GM18870 (cell line): ENCODE measurements at regions not wholly inside any gene's neighbourhood (a gene's known extent, or its start where the extent isn't known, plus 50 kb on each side); places are given as distances from the start of the nearest gene placed in this dataset.
"Not testable (repeated sequence)": the region's sequence is repeated elsewhere in the genome, so short reads cannot be mapped to it uniquely, and the experiment has no call there.

Source experiments
- ATAC-seq: cut with Tn5 transposase; IDR thresholded peaks from one replicate; pipeline ENCODE4 v1.9.1; 2021; ENCODE audit warnings: moderate library complexity; ENCODE audit not compliant: unreplicated experiment

DNA sequence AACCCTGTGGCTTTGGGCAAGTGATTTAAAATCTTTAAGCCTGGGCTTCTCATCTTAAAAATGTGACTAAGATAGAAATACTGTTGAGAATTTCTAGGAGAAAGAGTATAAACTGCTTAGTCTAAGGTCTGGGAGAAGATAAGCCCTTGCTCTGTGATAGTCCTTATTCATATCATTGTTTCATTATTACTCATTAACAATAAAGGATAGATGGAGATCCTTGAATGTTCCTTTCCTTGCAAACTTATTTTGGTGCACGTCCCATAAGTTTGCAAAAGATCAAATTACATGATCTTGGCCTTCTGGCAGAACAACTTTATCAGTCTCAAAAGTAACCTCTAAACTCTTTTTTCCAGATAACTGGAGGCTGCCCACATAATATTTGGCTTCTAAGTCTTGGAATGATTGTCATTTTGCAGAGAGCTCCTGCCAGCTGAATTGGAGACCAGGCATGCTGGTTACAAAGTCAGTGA is 138.3 kb downstream of the FAM124B start:
- ATAC-seq, result no peak

DNA sequence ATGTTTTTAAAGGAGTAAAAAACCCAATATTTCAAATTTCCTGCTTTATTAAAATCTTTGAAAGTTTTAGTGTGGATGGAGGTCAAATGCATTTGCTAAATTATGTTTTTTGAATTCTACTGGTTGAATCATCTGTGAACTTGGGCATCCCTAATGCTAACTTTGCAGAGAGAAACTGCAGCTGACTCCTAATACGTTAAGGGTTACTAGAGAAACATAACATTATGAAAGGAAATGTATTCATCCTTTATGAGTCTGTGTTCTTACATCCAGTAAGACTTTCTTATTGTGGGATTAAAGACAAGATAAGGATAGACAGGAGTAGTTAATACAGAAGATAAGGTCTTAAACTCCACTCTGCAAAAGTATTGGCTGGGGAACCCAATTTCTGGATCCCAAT is 140.6 kb downstream of the FAM124B start:
- no peak for ATAC-seq

DNA sequence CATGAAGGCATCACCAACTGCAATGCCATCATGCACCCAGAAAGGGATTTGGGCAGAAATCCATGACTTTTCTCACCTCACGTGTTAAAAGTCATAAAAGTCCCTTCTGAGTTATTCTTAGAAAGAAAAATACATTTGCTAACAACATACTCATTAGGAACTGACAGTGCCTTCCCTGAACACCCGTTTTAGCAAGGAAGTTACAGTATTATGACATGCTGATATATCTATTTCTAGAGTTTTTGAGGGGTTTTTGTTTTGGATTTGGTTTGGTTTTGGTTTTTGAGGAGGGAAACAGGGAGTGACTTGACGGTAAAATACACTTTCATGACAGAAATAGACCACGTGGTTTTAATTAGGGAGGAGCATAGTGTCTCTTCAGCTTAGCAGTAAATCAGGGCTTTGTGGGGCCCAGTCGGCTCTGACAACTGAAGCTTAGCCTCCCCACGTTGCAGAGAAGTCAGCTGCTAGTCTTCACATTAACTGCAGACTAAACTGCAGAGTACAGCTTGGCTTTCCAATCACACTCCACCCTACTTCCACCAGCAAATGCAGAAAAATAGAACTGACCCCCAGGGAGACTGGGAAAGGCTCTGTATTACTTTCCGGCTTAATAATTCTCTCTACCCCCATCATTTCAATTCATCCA is 141.4 kb downstream of the FAM124B start:
- ATAC-seq, result no peak

DNA sequence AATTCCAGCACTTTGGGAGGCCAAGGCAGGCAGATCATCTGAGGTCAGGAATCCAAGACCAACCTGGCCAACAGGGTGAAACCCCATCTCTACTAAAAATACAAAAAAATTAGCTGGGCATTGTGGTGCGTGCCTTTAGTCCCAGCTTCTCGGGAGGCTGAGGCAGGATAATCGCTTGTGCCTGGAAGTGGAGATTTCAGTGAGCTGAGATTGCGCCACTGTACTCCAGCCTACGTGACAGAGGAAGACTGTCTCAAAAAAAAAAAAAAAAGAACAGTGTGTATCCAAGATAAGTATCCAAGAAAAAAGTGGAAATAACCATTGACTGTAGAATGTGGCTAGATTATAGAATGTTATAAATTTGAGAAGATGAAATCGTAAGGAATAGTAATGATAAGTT is 142.1 kb downstream of the FAM124B start:
- no peak for ATAC-seq

DNA sequence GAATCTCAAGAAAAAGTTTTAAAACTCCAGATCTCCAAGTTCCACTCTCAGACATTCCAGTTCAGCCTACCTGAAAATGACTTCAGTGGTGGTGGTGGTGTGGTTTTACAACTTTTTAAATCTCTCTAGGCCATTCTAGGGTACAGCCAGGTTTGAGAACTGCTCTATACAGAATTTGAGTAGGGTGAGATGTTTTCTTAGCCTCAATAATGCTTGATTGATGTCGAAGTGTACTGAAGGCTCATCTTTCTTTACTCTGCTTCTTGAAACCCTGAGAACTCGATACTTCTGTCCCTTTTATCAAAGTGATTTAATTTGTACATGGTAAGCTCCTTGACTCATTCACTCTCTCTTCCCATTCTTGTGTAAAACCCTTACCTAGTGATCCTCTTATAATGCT is 143.8 kb downstream of the FAM124B start:
- ATAC-seq, result no peak

DNA sequence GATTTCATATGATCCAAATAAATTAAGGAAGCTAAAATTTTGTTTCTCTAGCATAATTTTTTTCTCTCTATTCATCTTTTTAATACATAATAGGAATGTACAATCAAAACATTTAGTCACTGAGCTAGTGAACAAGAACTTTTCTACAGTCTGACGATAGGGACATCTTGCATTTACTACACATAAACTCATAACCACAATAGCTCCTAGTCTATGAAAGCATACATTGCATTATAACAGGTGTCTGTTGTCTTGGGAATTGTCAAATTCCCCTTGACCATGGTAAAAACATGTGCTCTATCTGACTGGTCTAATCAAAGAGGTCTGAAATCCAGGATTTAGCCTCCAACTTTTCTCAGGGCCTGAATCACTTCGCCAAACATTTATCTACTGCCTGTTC is 144.8 kb downstream of the FAM124B start:
- no peak for ATAC-seq

DNA sequence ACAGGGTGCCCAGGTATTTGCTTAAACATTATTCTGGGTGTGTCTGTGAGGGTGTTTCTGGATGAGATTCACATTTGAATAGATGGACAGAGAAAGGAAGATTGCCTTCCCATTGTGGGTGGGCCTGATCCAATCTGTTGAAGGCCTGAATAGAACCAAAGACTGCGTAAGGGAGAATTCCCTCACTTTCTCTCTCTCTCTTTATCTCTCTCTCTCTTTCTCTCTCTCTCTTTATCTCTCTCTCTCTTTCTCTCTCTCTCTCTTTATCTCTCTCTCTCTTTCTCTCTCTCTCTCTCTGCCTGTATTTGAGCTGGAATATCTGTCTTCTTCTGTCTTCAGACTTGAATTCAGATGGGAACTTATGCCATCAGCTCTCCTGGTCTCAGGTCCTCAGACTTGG is 148.4 kb downstream of the FAM124B start:
- ATAC-seq, result no peak

DNA sequence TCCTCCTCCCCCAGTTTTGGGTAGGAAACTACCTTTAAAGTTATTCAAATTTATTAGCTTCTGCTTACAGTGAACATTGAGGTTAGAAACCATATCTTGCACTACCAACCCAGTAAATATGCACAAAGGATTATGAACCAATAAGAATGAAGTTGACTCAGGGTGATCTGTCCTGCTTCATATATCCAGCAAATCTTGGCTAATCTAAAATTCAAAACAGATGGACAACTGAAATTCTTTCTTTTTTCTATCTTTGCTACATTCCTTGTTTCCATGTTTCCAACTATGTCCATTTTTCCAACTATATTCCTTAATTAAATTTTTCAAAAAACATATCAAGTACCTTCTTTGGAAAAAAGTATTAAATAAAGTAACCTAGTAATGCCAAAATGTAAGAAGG is 149.3 kb downstream of the FAM124B start:
- ATAC-seq, result no peak

DNA sequence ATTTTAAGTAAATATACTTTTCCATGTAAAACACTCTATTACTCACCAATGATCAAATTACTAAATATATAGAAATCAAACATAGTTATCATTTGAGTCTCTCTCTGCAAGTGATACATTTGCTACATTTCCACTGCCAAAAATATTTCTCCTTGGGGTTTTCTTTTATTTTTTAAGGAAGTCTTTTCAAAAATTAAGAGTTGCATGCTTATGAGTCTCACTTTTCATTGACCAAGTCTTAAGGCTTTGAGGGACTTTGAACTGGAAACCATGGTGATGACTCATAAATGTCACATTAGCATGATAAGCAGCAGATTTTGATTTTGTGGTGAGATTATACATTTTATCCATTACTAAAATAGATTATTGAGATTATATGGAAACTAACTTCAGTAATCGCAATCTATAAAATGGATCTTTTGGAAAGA is 152.9 kb downstream of the FAM124B start:
- no peak for ATAC-seq

DNA sequence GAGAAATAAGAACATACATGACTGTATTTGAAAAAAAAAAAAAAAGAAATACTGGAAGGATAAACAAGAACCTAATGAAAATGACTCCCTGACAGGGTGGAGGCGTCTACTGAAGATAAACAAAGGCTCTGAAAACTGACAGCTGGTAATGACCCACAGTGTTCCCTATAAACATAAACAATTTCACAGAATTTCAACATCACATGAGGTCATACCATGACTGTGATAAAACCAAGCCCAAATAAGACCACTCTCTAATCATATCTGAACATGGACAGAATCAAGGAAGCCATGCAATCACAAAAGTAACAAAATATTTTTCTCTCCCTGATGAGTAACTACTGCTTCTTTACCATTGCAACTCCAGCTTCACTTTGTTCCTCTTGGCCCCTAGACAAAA is 159.3 kb downstream of the FAM124B start:
- ATAC-seq, result no peak

DNA sequence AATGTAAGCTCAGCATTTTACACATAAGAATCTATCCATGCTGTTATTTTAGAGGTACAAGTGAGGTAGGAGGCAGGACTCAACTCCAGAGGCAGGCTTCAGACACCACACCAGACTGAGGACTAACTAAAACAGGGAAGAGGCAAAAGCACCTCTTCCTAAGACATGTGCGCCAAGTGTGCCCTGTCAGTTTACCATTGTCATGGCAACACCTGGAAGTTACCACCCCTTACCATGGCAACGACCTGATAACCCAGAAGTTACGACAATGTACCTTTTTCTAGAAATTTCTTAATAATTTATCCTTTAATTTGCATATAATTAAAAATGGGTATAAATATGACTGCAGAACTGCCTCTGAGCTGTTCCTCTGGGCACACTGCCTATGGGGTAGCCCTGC is 160.1 kb downstream of the FAM124B start:
- ATAC-seq, result no peak

DNA sequence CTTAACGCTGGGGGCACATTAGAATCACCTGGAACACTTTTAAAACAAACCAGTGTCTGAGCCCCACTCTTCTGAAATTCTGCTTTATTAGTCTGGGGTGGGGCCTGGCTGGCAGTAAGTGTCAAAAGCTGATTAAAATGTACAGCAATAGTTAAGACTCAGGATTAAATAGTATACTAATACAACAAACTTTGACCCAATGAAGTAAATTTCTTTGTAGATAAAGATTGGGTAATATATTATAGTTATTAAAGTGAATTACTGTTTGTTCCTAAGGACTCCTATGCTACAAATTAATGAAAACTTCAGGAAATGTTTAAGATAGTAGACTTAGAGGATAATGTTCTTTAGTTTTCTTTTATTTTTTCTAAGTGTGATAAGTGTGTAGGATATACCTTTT is 160.9 kb downstream of the FAM124B start:
- ATAC-seq, result no peak

DNA sequence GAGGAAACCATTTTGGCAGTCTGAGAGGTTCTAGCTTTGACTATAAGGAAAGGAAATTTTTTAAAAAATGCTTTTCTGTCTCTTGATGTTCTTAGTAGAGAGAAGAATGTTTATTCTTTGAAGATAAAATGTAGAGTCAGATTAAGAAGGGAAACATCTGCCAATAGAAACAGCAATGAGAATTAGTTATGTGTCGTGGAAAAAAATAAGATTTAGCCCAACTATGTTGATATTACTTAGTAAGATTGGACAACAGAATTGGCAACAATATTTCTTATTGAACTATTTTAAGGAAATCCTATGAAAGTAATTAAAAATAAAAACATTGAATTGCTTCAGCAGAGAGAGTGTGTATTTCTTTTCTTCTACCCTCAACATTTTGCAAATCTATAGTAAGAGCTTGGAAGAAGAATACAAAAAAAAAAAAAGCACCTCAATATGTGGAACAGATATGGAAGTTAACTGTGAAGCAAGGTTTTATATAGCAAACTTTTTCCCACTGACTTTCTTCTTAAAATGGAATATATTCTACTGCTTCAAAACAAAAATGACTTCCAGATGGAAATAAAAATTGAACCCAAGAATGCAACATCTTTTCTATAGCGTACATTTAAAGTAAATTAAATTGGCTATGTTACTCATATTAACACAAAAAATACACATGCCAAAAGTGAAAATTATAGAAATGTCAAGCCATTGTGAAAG is 177.9 kb downstream of the FAM124B start:
- no peak for ATAC-seq

DNA sequence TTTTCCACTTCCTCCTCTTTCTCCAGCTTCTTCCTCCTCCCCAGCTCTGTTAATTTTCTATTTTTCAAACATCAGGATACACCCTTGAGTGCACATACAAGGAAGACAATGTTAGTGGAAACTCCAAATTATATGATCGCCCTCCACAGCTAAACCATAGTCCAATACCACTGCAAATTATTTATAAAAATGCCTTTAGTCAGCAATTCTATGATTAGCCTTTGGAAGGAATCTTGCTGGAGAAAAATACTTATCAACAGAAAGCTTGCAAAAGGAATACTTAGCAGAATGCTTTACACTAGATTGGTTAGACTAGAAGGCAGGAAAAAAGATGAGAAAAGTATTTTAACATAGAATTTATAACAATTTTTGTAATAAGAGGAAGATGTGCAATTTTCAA is 178.9 kb downstream of the FAM124B start:
- no peak for ATAC-seq

DNA sequence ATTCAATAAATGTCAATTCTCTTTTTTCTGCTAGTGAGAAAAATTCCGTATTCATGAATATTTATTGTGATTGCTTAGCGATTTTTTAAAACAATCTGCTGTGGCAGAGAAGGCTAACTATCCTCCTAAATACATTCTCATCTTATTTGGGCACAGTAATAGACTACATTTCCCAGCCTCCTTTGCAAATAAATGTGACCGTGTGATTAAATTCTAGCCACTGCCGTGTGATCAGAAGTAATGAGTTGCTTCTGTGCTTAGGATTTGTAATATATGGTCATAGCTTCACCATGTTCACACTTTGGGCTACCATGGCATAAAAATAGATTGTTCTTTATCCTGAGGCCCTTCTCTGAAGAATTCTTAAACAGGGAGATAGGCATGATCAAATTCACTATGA is 179.6 kb downstream of the FAM124B start:
- no peak for ATAC-seq

DNA sequence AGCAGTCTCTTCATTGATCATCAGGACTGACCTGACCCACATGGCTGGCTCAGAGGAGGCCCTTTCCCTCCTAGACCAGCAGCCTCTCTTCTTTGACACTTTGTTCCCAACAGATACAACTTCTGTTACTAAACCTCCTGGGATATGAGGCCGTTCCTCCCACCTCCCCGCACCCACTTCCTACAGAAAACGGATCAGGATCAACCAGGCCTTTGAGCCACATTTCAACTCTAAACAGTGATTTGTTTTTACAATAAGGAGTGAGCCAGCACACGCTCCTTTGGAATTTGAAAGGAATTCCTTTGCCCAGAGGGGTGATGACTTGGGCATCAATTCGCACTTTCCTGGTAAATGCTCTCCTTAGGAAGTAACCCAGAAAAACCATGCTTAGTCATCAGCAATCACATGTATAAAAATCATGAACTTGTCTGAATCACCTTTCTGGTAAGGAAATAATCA is 180.4 kb downstream of the FAM124B start:
- no peak for ATAC-seq

DNA sequence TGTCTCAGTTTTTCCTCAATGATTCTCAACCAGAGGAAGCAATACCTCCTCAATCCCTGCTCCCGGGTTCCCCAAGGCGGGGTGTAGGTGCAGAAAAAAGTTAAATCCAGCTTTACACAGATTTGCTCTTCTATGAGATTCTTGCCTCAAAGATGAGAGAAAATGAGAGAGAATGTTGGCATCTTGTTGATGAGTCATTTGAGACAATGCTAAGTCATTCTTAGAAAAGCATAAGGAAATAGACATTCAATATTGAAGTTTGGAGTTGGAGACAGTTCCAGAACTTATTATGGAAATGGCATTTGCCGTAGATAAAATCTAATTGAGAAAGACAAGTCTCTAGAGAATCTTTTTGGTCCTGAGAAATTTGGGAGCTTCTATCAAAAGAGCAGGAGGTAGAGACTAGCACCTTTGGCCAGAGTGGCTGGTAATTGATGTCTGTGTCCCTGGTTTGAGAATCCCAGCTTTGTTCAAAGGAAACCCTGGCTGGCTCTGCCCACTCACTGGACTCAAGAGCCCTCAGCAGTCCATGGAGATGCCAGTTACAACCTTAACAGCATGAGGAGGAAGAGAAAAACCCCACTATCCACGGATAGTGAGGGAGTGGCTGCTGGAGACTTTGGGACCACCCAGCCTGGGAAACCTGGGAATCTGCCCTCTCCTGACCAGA is 181.2 kb downstream of the FAM124B start:
- ATAC-seq, result no peak

DNA sequence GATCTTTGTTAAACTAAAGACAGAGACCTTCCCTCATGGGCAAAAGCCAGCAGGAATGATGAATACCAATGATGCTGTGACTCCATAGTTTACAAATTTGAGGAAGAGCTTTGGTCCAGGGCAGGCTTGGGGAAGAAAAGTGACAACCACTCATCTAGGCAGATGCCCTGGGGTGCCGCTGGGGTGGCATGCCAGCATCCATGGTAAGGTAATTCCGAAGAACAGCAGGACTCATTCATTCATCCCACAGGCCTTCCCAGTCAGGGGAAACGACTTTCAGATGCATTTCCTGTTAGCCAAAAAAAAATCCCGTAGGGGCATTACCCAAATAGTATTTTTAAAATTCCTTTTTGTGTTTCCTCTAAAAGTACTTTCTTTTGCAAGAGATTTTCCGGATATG is 180.7 kb upstream of the SERPINE2 start:
- ATAC-seq, result no peak

DNA sequence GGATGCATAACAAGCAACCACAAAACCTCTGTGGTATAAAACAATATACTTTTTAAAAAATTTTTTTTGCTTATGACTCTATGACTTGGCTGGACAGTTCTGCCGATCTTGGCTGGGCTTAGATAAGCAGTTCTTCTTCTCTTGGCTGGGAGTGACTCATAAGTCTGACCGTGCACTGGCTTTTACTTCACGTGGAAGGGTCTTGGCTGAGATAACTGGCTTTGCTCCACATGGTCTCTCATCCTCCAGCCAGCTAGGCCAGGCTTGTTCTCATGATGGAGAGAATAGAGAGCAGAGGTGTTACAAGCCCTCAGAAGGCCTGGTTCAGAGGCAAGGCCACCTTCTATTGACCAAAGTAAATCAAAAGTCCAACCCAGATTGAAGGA is 178.9 kb upstream of the SERPINE2 start:
- no peak for ATAC-seq

DNA sequence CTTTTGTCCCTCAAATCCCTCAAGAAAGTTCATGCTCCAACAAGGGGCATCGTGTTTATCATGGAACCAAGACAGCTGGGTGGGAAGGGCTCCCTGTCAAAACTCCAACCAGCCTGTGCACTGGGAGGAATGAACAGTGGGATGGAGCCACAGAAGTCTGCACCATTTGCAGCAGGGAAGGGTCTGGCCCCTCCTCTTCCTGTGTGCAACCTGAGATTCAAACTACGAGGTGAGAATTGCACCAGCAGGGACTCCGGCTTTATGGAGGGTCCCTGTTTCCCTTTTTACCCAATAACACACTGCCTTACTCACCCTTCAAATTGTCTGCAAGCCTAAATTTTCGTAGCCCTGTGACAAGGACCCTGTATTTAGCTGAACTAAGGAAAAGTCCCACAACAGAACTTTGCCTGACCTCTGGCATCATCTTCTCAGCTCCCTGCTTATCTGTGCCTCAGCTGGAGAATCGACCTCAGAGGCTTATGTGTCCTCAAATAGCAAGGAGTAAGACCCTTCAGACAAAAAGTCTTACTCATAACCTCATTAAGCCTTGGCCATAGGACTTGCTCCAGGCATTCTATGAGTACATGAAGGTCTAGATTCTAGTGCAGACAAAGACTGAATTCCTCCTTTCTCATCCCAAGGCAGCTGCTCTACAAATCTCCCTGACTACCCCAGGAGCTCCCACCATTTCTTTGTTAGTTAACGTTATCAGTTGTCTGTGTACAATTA is 178.3 kb upstream of the SERPINE2 start:
- no peak for ATAC-seq

DNA sequence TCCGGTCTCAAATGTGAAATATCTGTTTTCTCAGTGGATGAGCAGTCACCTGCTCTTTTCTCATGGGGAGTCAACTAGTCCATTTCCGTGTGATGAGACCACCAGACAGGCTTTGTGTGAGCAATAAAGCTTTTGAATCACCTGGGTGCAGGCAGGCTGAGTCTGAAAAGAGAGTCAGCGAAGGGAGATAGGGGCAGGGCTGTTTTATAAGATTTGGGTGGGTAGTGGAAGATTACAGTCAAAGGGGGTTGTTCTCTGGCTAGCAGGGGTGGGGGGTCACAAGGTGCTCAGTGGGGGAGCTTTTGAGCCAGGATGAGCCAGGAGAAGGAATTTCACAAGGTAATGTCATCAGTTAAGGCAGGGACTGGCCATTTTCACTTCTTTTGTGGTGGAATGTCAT is 176.5 kb upstream of the SERPINE2 start:
- ATAC-seq, result not testable (repeated sequence)
